GM21717 (cell line): ENCODE measurements at regions not wholly inside any gene's neighbourhood (a gene's known extent, or its start where the extent isn't known, plus 50 kb on each side); places are given as distances from the start of the nearest gene placed in this dataset.
A peak's percentile ranks its signal among the peaks of the same experiment; 100 is the strongest.
"Not testable (repeated sequence)": the region's sequence is repeated elsewhere in the genome, so short reads cannot be mapped to it uniquely, and the experiment has no call there.

Source experiments
- ATAC-seq: cut with Tn5 transposase; IDR thresholded peaks from one replicate; pipeline ENCODE4 v1.9.1; 2021; ENCODE audit warnings: mild to moderate bottlenecking, moderate library complexity; ENCODE audit not compliant: unreplicated experiment

GRCh38 chr1:83154306-83154705, 844.6 kb downstream of the TTLL7 start:
- not testable (repeated sequence) for ATAC-seq

GRCh38 chr1:83151167-83151898, 847.6 kb downstream of the TTLL7 start:
- not testable (repeated sequence) for ATAC-seq

- ATAC-seq = not testable (repeated sequence)
Observed at GRCh38 chr1:83150479-83150878, 848.5 kb downstream of the TTLL7 start.

GRCh38 chr1:83145820-83146219, 853.1 kb downstream of the TTLL7 start:
- ATAC-seq = not testable (repeated sequence)

GRCh38 chr1:83142802-83143201, 856.1 kb downstream of the TTLL7 start:
- not testable (repeated sequence) for ATAC-seq

- not testable (repeated sequence) for ATAC-seq
Observed at GRCh38 chr1:83135524-83136157, 863.3 kb downstream of the TTLL7 start.

- ATAC-seq = not testable (repeated sequence)
Observed at GRCh38 chr1:83134322-83135014, 864.5 kb downstream of the TTLL7 start.

- ATAC-seq = peak; percentile 12
Observed at GRCh38 chr1:83131692-83131955, 867.3 kb downstream of the TTLL7 start.

- peak; percentile 60 for ATAC-seq
Observed at GRCh38 chr1:83130886-83131691, 867.8 kb downstream of the TTLL7 start.

GRCh38 chr1:83129107-83129506, 869.8 kb downstream of the TTLL7 start:
- ATAC-seq = no peak

GRCh38 chr1:83125456-83125855, 873.5 kb downstream of the TTLL7 start:
- ATAC-seq = no peak

GRCh38 chr1:83123019-83123418, 875.9 kb downstream of the TTLL7 start:
- no peak for ATAC-seq

GRCh38 chr1:83118472-83118871, 880.5 kb downstream of the TTLL7 start:
- ATAC-seq = no peak

GRCh38 chr1:83117030-83117429, 881.9 kb downstream of the TTLL7 start:
- ATAC-seq = not testable (repeated sequence)

- no peak for ATAC-seq
Observed at GRCh38 chr1:83115785-83116184, 883.1 kb downstream of the TTLL7 start.

GRCh38 chr1:83114136-83114834, 884.6 kb downstream of the TTLL7 start:
- ATAC-seq = no peak

GRCh38 chr1:83113652-83114051, 885.3 kb downstream of the TTLL7 start:
- ATAC-seq = no peak

GRCh38 chr1:83112248-83112885, 886.6 kb downstream of the TTLL7 start:
- no peak for ATAC-seq

GRCh38 chr1:83110156-83110555, 888.8 kb downstream of the TTLL7 start:
- ATAC-seq = no peak

- ATAC-seq = no peak
Observed at GRCh38 chr1:83109692-83110091, 889.2 kb downstream of the TTLL7 start.
